ENCODE measurements at regions not wholly inside any gene's neighbourhood (a gene's known extent, or its start where the extent isn't known, plus 50 kb on each side); places are given as distances from the start of the nearest gene placed in this dataset.

GRCh38 chr14:85444635-85445034 lies 85.3 kb upstream of the FLRT2 start:
- DNase-seq, result no peak

GRCh38 chr14:85445151-85445795 lies 84.7 kb upstream of the FLRT2 start:
- DNase-seq, result no peak

DNA sequence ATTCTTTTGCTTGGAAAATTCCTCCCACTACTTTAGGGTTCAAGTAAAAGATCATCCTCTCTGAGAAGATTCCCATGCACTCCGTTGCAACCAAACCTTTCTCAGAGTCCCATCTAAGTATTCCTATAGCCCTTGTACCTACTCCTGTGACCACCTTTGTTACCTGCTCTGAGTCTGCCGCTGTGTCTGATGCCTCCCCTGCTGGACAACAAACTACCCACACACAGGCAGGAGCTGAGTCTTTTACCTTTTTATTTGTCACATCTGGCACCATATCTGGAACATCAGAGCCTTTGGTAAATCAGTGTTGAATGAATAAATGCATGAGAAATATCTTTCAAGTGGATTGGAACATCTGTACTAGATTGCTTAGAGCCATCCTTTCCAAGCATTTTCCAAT lies 82.1 kb upstream of the FLRT2 start:
- DNase-seq, result no peak

DNA sequence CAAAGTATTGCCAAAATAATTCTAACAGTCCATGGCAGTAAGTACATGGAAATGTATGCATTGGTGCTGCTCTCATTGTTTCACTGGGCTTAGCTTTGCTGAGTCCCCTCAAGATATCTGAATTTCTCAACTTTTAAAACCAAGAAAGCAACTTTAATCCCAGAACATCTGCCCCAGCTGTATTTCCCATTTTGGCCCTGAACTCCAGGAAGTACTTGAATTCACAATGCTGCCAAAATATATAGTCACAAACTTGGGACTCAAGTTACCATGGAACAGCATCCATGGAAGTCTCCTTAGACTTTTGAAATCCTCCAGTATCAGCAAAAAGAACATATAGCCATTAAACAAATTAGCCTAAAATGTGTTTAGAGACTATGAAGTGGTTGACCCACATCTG lies 78.5 kb upstream of the FLRT2 start:
- DNase-seq, result no peak

GRCh38 chr14:85453401-85454225 lies 76.3 kb upstream of the FLRT2 start:
- no peak for DNase-seq

DNA sequence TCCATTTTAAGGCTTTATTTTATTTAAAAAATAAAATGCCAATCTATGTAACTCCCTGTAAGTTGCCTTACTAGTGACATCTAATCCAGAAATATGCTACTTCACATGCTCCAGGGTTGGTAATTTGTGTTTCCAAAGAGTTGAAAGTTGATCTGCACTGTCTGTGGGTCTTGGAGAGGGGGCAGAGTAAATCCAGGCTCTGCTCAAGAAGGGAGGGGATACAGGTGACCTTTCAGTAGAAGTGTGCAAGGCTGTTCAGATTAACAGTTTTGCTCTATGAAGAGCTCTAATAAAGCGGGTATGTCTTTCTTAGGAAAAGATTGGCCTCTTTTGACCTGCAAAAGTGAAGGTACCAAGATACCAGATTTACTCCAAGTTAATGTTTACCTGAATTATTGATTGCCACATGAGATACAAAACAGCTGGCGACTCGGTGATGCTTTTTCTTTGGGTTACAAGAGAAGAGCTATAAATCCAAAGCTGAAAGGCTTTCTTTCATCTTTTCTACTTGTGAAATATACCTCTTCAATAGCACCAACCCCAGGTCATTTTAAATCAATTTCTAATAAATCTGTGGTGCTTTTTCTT lies 75.6 kb upstream of the FLRT2 start:
- no peak for DNase-seq

DNA sequence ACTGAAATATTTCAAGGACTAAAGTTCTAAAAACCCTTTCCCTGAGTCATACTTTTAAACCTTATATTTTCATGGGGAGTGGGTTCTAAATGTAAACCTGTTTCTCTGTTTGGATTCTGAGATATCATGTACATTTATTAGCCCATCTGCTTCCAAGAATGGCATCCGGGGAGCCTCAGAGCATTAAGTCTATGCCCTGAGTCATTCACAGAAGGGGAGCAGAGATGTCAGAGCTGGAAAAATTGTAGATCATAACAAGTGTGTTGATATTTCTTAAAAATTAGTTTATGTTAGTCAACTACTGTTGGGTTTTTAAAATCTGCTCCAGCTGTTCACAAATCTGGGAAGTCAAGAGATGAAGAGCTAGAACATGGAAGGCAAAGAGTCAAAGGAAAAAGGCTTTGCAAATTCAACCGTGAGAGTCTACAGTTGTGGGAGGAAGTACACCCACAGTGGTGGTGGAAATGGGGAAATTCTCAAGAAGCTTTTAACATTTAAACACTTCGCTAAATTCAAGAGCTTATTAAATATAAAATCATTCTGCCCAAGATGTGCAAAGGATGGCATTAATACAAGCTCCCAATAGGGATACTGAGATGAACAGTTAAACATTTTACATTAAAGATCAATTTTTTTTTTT lies 70.5 kb upstream of the FLRT2 start:
- no peak for DNase-seq

GRCh38 chr14:85461432-85462133 lies 68.4 kb upstream of the FLRT2 start:
- no peak for DNase-seq

DNA sequence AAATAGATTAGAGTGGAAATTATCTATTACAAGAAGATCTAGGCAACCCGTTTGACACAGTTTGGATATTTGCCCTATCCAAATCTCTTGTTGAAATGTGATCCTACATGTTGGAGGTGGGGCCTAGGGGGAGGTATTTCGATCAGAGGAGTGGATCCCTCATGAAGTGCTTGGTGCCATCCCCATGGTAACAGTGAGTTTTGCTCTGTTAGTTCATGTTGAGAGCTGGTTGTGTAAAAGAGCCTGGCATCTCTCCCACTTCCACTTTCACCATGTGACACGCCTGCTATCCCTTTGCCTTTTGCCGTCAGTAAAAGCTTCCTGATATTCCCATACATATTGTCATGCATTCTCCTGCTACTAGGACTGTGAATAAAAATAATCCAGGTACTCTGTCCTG lies 66.4 kb upstream of the FLRT2 start:
- no peak for DNase-seq

- DNase-seq, result no peak
These were observed 65.6 kb upstream of the FLRT2 start for GRCh38 chr14:85464135-85464895.

DNA sequence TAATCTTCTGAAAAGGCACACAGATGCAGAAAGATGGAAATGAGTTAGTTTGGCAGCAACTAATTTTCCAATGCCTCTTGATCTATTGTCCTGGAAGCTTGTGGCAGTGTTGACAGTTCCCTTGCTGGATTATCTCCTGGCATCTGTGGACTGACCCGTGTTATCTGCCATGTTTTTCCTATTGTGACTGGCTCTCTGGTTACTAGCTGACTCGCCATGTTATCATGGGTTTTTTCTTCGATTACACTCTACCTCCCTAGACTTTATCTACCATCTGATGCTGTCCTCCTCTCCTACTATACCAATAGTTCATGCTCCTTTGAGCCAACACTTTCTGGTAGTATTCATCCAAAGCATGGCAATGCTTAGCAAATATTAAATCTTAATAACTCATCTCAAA lies 63.3 kb upstream of the FLRT2 start:
- no peak for DNase-seq

DNA sequence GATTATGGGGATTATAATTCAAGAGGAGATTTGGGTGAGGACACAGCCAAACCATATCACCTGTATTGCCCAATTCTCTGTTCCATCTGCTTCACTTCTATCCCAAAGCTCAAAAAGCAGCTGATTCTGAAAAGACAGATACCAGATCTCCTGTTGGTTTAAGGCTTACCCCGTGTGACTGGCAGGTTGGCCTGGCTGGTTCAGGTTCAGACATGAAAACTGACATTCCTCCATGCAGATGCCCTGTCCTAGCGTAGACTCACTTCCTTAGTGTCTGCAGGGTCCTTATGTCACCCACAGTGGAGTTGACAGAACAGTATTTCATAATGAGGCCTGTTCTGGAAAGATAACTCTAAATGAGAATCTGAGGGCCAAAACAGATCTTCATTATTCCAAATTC lies 61.1 kb upstream of the FLRT2 start:
- DNase-seq, result no peak

- DNase-seq, result no peak
These were observed 58.8 kb upstream of the FLRT2 start for GRCh38 chr14:85471156-85471555.

- no peak for DNase-seq
These were observed 58.2 kb upstream of the FLRT2 start for GRCh38 chr14:85471744-85472143.

- DNase-seq, result no peak
These were observed 55.5 kb upstream of the FLRT2 start for GRCh38 chr14:85474431-85474830.

- no peak for DNase-seq
These were observed 54.8 kb upstream of the FLRT2 start for GRCh38 chr14:85475113-85475512.

DNA sequence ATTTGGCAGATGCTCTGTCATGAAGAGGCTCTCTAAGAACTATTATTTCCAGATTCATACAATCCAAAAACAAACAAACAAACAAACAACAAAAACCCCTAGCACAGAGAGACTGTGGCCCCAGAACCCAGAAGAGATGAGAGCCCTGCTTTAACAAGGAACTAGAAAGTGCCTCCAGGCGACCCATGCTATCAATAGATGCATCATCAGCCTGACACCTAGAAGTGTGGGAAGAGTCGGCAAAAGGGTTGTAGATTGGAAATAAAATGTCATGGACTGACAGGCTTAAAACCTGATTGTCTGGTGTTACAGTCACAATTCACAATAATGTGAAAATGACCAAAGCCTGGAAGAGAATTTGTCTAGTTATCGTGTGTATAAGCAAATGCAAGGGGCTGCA lies 50.6 kb upstream of the FLRT2 start:
- DNase-seq, result no peak

GRCh38 chr14:85479771-85480170 lies 50.2 kb upstream of the FLRT2 start:
- DNase-seq, result no peak
